ENCODE measurements at regions not wholly inside any gene's neighbourhood (a gene's known extent, or its start where the extent isn't known, plus 50 kb on each side); places are given as distances from the start of the nearest gene placed in this dataset.

GRCh38 chr18:47410139-47410538, 158.7 kb upstream of the SKOR2 start:
- H3K9me2 ChIP-seq (replicated peaks; ENCODE audit: control insufficient read depth, low read length): no peaks in the 10 kb centered on the region
- H3K36me3 ChIP-seq (ENCODE audit: control insufficient read depth, low read length): no peaks in the 10 kb centered on the region
- H3K9me3 ChIP-seq (ENCODE audit: control insufficient read depth, insufficient read depth, low read length): no peaks in the 10 kb centered on the region
- no peak overlapping the region for H3K27ac ChIP-seq (ENCODE audit: low read depth, low read length)
- H3K79me2 ChIP-seq (ENCODE audit: control insufficient read depth, low read length): no peaks in the 10 kb centered on the region
- TF ChIP-seq CTCF (IDR thresholded peaks at IDR 0.05; ENCODE audit: low read depth, low read length, poor library complexity, severe bottlenecking) (no peak), EZH2phosphoT487 (IDR thresholded peaks at IDR 0.05; ENCODE audit: borderline replicate concordance, low read length) (no peak)
- no peaks in the 10 kb centered on the region for H3F3A ChIP-seq (ENCODE audit: control insufficient read depth, insufficient read depth)
- H3K4me2 ChIP-seq (ENCODE audit: low read length): no peak overlapping the region
- H3K27me3 ChIP-seq (ENCODE audit: control insufficient read depth, low read length): peaks cover 10% of the 10 kb centered on the region
- H3K4me1 ChIP-seq (ENCODE audit: control insufficient read depth, low read length): no peaks in the 10 kb centered on the region
- H4K20me1 ChIP-seq (ENCODE audit: control insufficient read depth, insufficient read depth, low read depth, low read length): no peaks in the 10 kb centered on the region
- no peak overlapping the region for H3K4me3 ChIP-seq (ENCODE audit: low read length)

GRCh38 chr18:47409519-47409918, 158.1 kb upstream of the SKOR2 start:
- no peaks in the 10 kb centered on the region for H3K36me3 ChIP-seq (ENCODE audit: control insufficient read depth, low read length)
- no peaks in the 10 kb centered on the region for H3K79me2 ChIP-seq (ENCODE audit: control insufficient read depth, low read length)
- no peak overlapping the region for H3K27ac ChIP-seq (ENCODE audit: low read depth, low read length)
- no peak overlapping the region for H3K4me2 ChIP-seq (ENCODE audit: low read length)
- no peaks in the 10 kb centered on the region for H3K4me1 ChIP-seq (ENCODE audit: control insufficient read depth, low read length)
- H4K20me1 ChIP-seq (ENCODE audit: control insufficient read depth, insufficient read depth, low read depth, low read length): no peaks in the 10 kb centered on the region
- H3K9me3 ChIP-seq (ENCODE audit: control insufficient read depth, insufficient read depth, low read length): no peaks in the 10 kb centered on the region
- H3K27me3 ChIP-seq (ENCODE audit: control insufficient read depth, low read length): peaks cover 10% of the 10 kb centered on the region
- no peaks in the 10 kb centered on the region for H3K9me2 ChIP-seq (replicated peaks; ENCODE audit: control insufficient read depth, low read length)
- TF ChIP-seq CTCF (IDR thresholded peaks at IDR 0.05; ENCODE audit: low read depth, low read length, poor library complexity, severe bottlenecking) (no peak), EZH2phosphoT487 (IDR thresholded peaks at IDR 0.05; ENCODE audit: borderline replicate concordance, low read length) (no peak)
- no peak overlapping the region for H3K4me3 ChIP-seq (ENCODE audit: low read length)
- no peaks in the 10 kb centered on the region for H3F3A ChIP-seq (ENCODE audit: control insufficient read depth, insufficient read depth)

- no peaks in the 10 kb centered on the region for H3K9me2 ChIP-seq (replicated peaks; ENCODE audit: control insufficient read depth, low read length)
- peaks cover 9% of the 10 kb centered on the region for H3K27me3 ChIP-seq (ENCODE audit: control insufficient read depth, low read length)
- TF ChIP-seq EZH2phosphoT487 (IDR thresholded peaks at IDR 0.05; ENCODE audit: borderline replicate concordance, low read length): no peak
- TF ChIP-seq CTCF (IDR thresholded peaks at IDR 0.05; ENCODE audit: low read depth, low read length, poor library complexity, severe bottlenecking): no peak
- no peaks in the 10 kb centered on the region for H3F3A ChIP-seq (ENCODE audit: control insufficient read depth, insufficient read depth)
- no peaks in the 10 kb centered on the region for H4K20me1 ChIP-seq (ENCODE audit: control insufficient read depth, insufficient read depth, low read depth, low read length)
- H3K4me1 ChIP-seq (ENCODE audit: control insufficient read depth, low read length): no peaks in the 10 kb centered on the region
- no peaks in the 10 kb centered on the region for H3K79me2 ChIP-seq (ENCODE audit: control insufficient read depth, low read length)
- no peaks in the 10 kb centered on the region for H3K9me3 ChIP-seq (ENCODE audit: control insufficient read depth, insufficient read depth, low read length)
- no peak overlapping the region for H3K4me2 ChIP-seq (ENCODE audit: low read length)
- H3K36me3 ChIP-seq (ENCODE audit: control insufficient read depth, low read length): no peaks in the 10 kb centered on the region
- no peak overlapping the region for H3K4me3 ChIP-seq (ENCODE audit: low read length)
- H3K27ac ChIP-seq (ENCODE audit: low read depth, low read length): no peak overlapping the region
Observed at GRCh38 chr18:47407736-47408135, 156.3 kb upstream of the SKOR2 start.

- Histone ChIP-seq H3K9me2 (replicated peaks; ENCODE audit: control insufficient read depth, low read length) (no peaks in the 10 kb centered on the region), H3K9me3 (ENCODE audit: control insufficient read depth, insufficient read depth, low read length) (no peaks in the 10 kb centered on the region), H3K27me3 (ENCODE audit: control insufficient read depth, low read length) (no peaks in the 10 kb centered on the region), H3K4me1 (ENCODE audit: control insufficient read depth, low read length) (no peaks in the 10 kb centered on the region), H3F3A (ENCODE audit: control insufficient read depth, insufficient read depth) (no peaks in the 10 kb centered on the region), H3K4me2 (ENCODE audit: low read length) (no peak overlapping the region), H3K36me3 (ENCODE audit: control insufficient read depth, low read length) (no peaks in the 10 kb centered on the region), H4K20me1 (ENCODE audit: control insufficient read depth, insufficient read depth, low read depth, low read length) (no peaks in the 10 kb centered on the region), H3K4me3 (ENCODE audit: low read length) (no peak overlapping the region), H3K79me2 (ENCODE audit: control insufficient read depth, low read length) (no peaks in the 10 kb centered on the region), H3K27ac (ENCODE audit: low read depth, low read length) (no peak overlapping the region)
- TF ChIP-seq EZH2phosphoT487 (IDR thresholded peaks at IDR 0.05; ENCODE audit: borderline replicate concordance, low read length): no peak
Observed at GRCh38 chr18:47404845-47405244, 153.4 kb upstream of the SKOR2 start.

Measured in DOHH2 (cell line).